ENCODE measurements at regions not wholly inside any gene's neighbourhood (a gene's known extent, or its start where the extent isn't known, plus 50 kb on each side); places are given as distances from the start of the nearest gene placed in this dataset.

DNA sequence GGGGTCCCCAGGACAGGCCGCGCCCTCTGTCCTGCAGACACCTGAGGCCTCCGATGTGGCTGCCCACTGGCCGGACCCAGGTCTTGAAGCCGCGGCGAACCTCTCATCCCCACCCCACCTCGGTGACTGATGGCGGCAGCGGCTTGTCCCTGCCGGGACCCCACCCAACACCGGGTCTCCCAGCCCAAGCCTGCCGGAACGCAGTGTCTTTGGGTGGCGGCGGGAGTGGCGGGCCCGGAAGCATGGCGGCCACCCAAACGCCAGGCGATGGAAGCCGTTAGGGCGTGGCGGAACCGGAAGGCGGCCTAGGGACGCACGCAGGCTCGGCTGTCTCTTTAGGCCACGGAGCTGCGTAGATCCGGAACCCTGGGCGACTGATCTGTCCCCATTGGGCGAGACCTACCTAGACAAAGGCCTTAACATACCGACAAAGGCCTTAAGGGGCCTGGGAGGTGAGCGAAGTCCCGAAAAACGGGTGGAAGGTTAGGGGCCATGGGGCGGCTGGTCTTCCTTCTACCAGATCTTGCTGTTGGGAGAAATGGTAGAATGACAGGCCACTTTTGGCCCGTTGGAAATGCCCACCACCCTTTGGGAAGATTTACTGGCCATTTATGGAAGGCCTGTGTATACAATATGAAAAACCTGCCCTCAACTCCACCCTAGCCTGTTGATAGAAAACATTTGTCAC, 94.6 kb upstream of the SMC2 start:
- Histone ChIP-seq H3K9me3 (ENCODE audit: insufficient read depth, low read length) (no peaks in the 10 kb centered on the region), H2AFZ (ENCODE audit: low read depth, low read length) (no peak overlapping the region)
- TF ChIP-seq EZH2phosphoT487 (IDR thresholded peaks at IDR 0.05; ENCODE audit: low read depth), result no peak

DNA sequence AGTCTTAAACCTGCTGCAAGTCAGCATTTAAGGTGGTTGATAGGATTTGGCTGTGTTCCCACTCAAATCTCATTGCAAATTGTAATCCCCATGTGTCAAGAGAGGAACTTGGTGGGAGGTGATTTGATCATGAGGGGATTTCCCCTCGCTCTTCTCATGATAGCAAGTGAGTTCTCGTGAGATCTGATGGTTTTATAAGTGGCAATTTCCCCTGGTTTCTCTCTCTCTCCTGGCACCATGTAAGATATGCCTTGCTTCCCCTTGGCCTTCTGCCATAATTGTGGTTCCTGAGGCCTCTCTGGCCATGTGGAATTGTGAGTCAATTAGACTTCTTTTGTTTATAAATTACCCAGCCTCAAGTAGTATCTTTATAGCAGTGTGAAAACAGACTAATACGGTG, 84.3 kb upstream of the SMC2 start:
- Histone ChIP-seq H3K79me2 (ENCODE audit: low read length) (no peaks in the 10 kb centered on the region), H3K9ac (ENCODE audit: low read length) (no peak overlapping the region), H4K20me1 (ENCODE audit: insufficient read depth, low read length) (no peaks in the 10 kb centered on the region), H3K27ac (ENCODE audit: low read length) (no peak overlapping the region), H3K27me3 (ENCODE audit: low read depth, low read length) (no peaks in the 10 kb centered on the region), H3K4me1 (ENCODE audit: low read length) (peaks cover 5% of the 10 kb centered on the region; the same call in 1 of the 2 replicates), H3K4me3 (ENCODE audit: low read length) (no peak overlapping the region), H3K9me3 (ENCODE audit: insufficient read depth, low read length) (no peaks in the 10 kb centered on the region), H3K4me2 (ENCODE audit: low read length) (no peak overlapping the region), H2AFZ (ENCODE audit: low read depth, low read length) (no peak overlapping the region), H3K36me3 (replicated peaks; ENCODE audit: low read depth, low read length) (no peaks in the 10 kb centered on the region)
- TF ChIP-seq EZH2phosphoT487 (IDR thresholded peaks at IDR 0.05; ENCODE audit: low read depth) (no peak), CTCF (IDR thresholded peaks at IDR 0.05; ENCODE audit: low read depth, low read length) (no peak)

More for the DNA sequence above, 94.6 kb upstream of the SMC2 start:
- H4K20me1 ChIP-seq (ENCODE audit: insufficient read depth, low read length), result no peaks in the 10 kb centered on the region
- no peak overlapping the region for H3K4me2 ChIP-seq (ENCODE audit: low read length)
- peaks cover 22% of the 10 kb centered on the region for H3K4me1 ChIP-seq (ENCODE audit: low read length)
- no peak overlapping the region for H3K4me3 ChIP-seq (ENCODE audit: low read length)
- H3K9ac ChIP-seq (ENCODE audit: low read length), result no peak overlapping the region
- no peak overlapping the region for H3K27ac ChIP-seq (ENCODE audit: low read length)
- no peaks in the 10 kb centered on the region for H3K79me2 ChIP-seq (ENCODE audit: low read length)
- no peaks in the 10 kb centered on the region for H3K36me3 ChIP-seq (replicated peaks; ENCODE audit: low read depth, low read length)
- H3K27me3 ChIP-seq (ENCODE audit: low read depth, low read length), result no peaks in the 10 kb centered on the region

GRCh38 chr9:104022083-104022482, 72.0 kb upstream of the SMC2 start:
- Histone ChIP-seq H3K9ac (ENCODE audit: low read length) (no peak overlapping the region), H3K4me3 (ENCODE audit: low read length) (no peak overlapping the region)

DNA sequence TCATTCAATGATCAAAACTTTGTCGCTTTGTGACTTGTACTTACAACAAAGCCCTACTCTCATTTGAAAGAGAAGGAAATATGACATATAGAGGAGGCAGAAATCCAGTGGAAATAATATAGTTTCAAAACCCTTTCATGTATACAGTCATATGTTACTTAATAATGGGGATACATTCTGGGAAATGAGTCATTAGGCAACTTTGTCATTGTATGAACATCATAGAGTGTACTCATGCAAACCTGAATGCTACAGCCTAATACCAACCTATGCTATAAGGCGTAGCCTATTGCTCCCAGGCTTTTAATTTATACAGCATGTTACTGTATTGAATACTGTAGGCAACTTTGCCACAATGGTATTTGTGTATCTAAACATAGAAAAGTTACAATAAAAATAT, 69.0 kb upstream of the SMC2 start:
- H3K4me3 ChIP-seq (ENCODE audit: low read length), result no peak overlapping the region
- TF ChIP-seq CTCF (IDR thresholded peaks at IDR 0.05; ENCODE audit: low read depth, low read length) (no peak), EZH2phosphoT487 (IDR thresholded peaks at IDR 0.05; ENCODE audit: low read depth) (no peak)
- no peaks in the 10 kb centered on the region for H3K9me3 ChIP-seq (ENCODE audit: insufficient read depth, low read length)
- no peak overlapping the region for H3K27ac ChIP-seq (ENCODE audit: low read length)
- no peak overlapping the region for H3K4me2 ChIP-seq (ENCODE audit: low read length)
- H3K36me3 ChIP-seq (replicated peaks; ENCODE audit: low read depth, low read length), result no peaks in the 10 kb centered on the region
- no peaks in the 10 kb centered on the region for H3K27me3 ChIP-seq (ENCODE audit: low read depth, low read length)
- no peak overlapping the region for H3K9ac ChIP-seq (ENCODE audit: low read length)
- no peak overlapping the region for H2AFZ ChIP-seq (ENCODE audit: low read depth, low read length)
- no peaks in the 10 kb centered on the region for H4K20me1 ChIP-seq (ENCODE audit: insufficient read depth, low read length)
- H3K4me1 ChIP-seq (ENCODE audit: low read length), result peaks cover 28% of the 10 kb centered on the region
- H3K79me2 ChIP-seq (ENCODE audit: low read length), result no peaks in the 10 kb centered on the region

More at GRCh38 chr9:104022083-104022482, 72.0 kb upstream of the SMC2 start:
- no peaks in the 10 kb centered on the region for H3K36me3 ChIP-seq (replicated peaks; ENCODE audit: low read depth, low read length)
- H3K4me2 ChIP-seq (ENCODE audit: low read length), result no peak overlapping the region
- no peaks in the 10 kb centered on the region for H4K20me1 ChIP-seq (ENCODE audit: insufficient read depth, low read length)
- TF ChIP-seq CTCF (IDR thresholded peaks at IDR 0.05; ENCODE audit: low read depth, low read length) (no peak), EZH2phosphoT487 (IDR thresholded peaks at IDR 0.05; ENCODE audit: low read depth) (no peak)
- H3K79me2 ChIP-seq (ENCODE audit: low read length), result no peaks in the 10 kb centered on the region
- H3K27me3 ChIP-seq (ENCODE audit: low read depth, low read length), result no peaks in the 10 kb centered on the region
- no peak overlapping the region for H2AFZ ChIP-seq (ENCODE audit: low read depth, low read length)
- H3K4me1 ChIP-seq (ENCODE audit: low read length), result peaks cover 8% of the 10 kb centered on the region
- H3K27ac ChIP-seq (ENCODE audit: low read length), result no peak overlapping the region
- no peaks in the 10 kb centered on the region for H3K9me3 ChIP-seq (ENCODE audit: insufficient read depth, low read length)

All from OCI-LY3 (cell line).